ENCODE measurements at regions not wholly inside any gene's neighbourhood (a gene's known extent, or its start where the extent isn't known, plus 50 kb on each side); places are given as distances from the start of the nearest gene placed in this dataset.

- no peak for TF ChIP-seq CTCF (conservative IDR thresholded peaks at IDR 0.05)
- Mint-ChIP-seq H3K36me3 (ENCODE audit: low read depth) (no peaks in the 10 kb centered on the region), H3K27me3 (ENCODE audit: insufficient read depth) (peaks cover 7% of the 10 kb centered on the region), H3K4me1 (no peaks in the 10 kb centered on the region), H3K4me3 (no peak overlapping the region), H3K9me3 (peaks cover 23% of the 10 kb centered on the region), H3K27ac (no peak overlapping the region)
- Histone ChIP-seq H3K4me3 (ENCODE audit: low read length) (no peak overlapping the region), H3K4me1 (ENCODE audit: control insufficient read depth, insufficient read depth, low read length) (no peaks in the 10 kb centered on the region), H3K9me3 (ENCODE audit: control insufficient read depth, low read length) (peaks cover 20% of the 10 kb centered on the region), H3K27me3 (ENCODE audit: control insufficient read depth, insufficient read depth, low read length, poor library complexity, severe bottlenecking) (no peaks in the 10 kb centered on the region), H3K9ac (ENCODE audit: extremely low read depth, low read length, poor library complexity, severe bottlenecking) (no peak overlapping the region), H3K36me3 (ENCODE audit: control insufficient read depth, insufficient read depth, low read length) (no peaks in the 10 kb centered on the region), H3K27ac (ENCODE audit: low read depth, low read length) (no peak overlapping the region)
- no peak for DNase-seq
- WGBS, 2 experiments (ENCODE audit: insufficient coverage in 1 of 2, insufficient read length in 1 of 2), result 82 to 84% methylated on average over 3 of the region's 3 CpGs
These were observed 67.5 kb upstream of the OR5AN1 start for GRCh38 chr11:59291228-59291627.

GRCh38 chr11:59289356-59290181 is 69.1 kb upstream of the OR5AN1 start:
- Histone ChIP-seq H3K4me3 (ENCODE audit: low read length) (no peak overlapping the region), H3K9ac (ENCODE audit: extremely low read depth, low read length, poor library complexity, severe bottlenecking) (no peak overlapping the region), H3K4me1 (ENCODE audit: control insufficient read depth, insufficient read depth, low read length) (no peaks in the 10 kb centered on the region), H3K36me3 (ENCODE audit: control insufficient read depth, insufficient read depth, low read length) (no peaks in the 10 kb centered on the region), H3K27ac (ENCODE audit: low read depth, low read length) (no peak overlapping the region), H3K27me3 (ENCODE audit: control insufficient read depth, insufficient read depth, low read length, poor library complexity, severe bottlenecking) (no peaks in the 10 kb centered on the region), H3K9me3 (ENCODE audit: control insufficient read depth, low read length) (peaks cover 20% of the 10 kb centered on the region)
- Mint-ChIP-seq H3K4me1 (no peaks in the 10 kb centered on the region), H3K27me3 (ENCODE audit: insufficient read depth) (peaks cover 7% of the 10 kb centered on the region), H3K4me3 (no peak overlapping the region), H3K9me3 (peaks cover 18% of the 10 kb centered on the region), H3K27ac (no peak overlapping the region), H3K36me3 (ENCODE audit: low read depth) (no peaks in the 10 kb centered on the region)
- TF ChIP-seq CTCF (conservative IDR thresholded peaks at IDR 0.05), result no peak
- DNase-seq, result no peak
- WGBS, 2 experiments (ENCODE audit: insufficient coverage in 1 of 2, insufficient read length in 1 of 2), result 80 to 100% methylated on average over 2 to 4 of the region's 4 CpGs

- peaks cover 12% of the 10 kb centered on the region for H3K27me3 Mint-ChIP-seq (ENCODE audit: insufficient read depth)
- no peak overlapping the region for H3K27ac Mint-ChIP-seq
- no peaks in the 10 kb centered on the region for H3K27me3 ChIP-seq (ENCODE audit: control insufficient read depth, insufficient read depth, low read length, poor library complexity, severe bottlenecking)
- WGBS, 2 experiments (ENCODE audit: insufficient coverage in 1 of 2, insufficient read length in 1 of 2), result 60% methylated on average over 2 of the region's 2 CpGs; no CpG with 5 or more reads in 1 of the 2 experiments
- H3K4me1 ChIP-seq (ENCODE audit: control insufficient read depth, insufficient read depth, low read length), result no peaks in the 10 kb centered on the region
- H3K27ac ChIP-seq (ENCODE audit: low read depth, low read length), result no peak overlapping the region
- no peaks in the 10 kb centered on the region for H3K36me3 Mint-ChIP-seq (ENCODE audit: low read depth)
- H3K36me3 ChIP-seq (ENCODE audit: control insufficient read depth, insufficient read depth, low read length), result no peaks in the 10 kb centered on the region
- H3K9me3 Mint-ChIP-seq, result peaks cover 5% of the 10 kb centered on the region
- no peaks in the 10 kb centered on the region for H3K9me3 ChIP-seq (ENCODE audit: control insufficient read depth, low read length)
- H3K4me3 Mint-ChIP-seq, result no peak overlapping the region
- H3K9ac ChIP-seq (ENCODE audit: extremely low read depth, low read length, poor library complexity, severe bottlenecking), result no peak overlapping the region
- DNase-seq, result no peak
- H3K4me3 ChIP-seq (ENCODE audit: low read length), result no peak overlapping the region
- no peak for TF ChIP-seq CTCF (conservative IDR thresholded peaks at IDR 0.05)
- H3K4me1 Mint-ChIP-seq, result no peaks in the 10 kb centered on the region
These were observed 72.9 kb upstream of the OR5AN1 start for GRCh38 chr11:59285716-59286260.
